ENCODE measurements at regions not wholly inside any gene's neighbourhood (a gene's known extent, or its start where the extent isn't known, plus 50 kb on each side); places are given as distances from the start of the nearest gene placed in this dataset.
A peak's percentile ranks its signal among the peaks of the same experiment; 100 is the strongest.

DNA sequence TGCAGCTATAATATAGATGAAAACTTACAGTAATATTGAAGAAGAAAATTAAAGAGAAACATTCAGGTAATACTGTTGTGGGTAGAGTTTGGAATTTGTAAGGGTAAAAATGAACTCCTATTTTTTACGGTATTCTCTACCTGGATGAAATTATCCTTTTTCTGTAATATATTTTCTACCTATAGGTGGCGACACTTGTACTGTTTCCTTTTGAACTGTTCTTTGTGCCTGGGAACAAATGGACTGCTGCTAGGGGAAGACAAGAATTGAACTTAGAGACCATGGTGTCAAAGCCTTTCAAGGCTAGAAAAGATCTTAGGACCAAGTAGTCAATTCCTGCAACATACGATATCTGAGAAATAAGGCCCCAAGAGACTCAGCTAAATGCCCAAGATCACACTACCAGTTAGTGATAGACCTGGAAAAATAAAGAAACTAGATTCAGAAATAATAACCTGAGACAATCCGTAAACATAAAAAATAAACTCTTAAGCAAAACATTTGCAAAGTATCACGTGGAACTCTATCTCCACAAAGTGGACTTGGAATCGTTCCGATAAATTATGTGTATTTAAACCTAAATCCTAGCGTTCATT is 383.8 kb downstream of the TFAP2A start:
- DNase-seq = peak; percentile 46
- in situ Hi-C loops (cut with HindIII; ENCODE audit: low pct_ligation_motif_present, low pct_unique_long_range_greater_than_20kb, low sequenced_read_pairs) = no loop called here

DNA sequence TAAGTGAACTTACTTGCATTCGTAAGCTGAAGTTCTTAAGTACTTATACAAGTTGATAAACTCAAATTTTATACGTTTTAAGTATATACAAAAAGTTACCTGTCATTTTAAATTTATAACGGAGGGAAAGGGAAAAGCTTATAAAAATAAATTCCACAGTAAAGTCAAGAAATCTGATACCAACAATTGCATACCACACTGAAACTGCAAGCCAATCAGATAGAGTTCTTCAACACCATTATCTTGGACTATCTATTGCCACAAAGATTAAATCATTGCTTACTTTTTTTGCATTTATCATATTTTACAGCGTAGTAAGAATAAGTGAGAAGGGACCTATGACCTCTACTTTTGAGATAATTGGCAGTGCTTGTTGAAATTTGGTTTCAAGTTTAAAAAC is 386.7 kb downstream of the TFAP2A start:
- in situ Hi-C loops (cut with HindIII; ENCODE audit: low pct_ligation_motif_present, low pct_unique_long_range_greater_than_20kb, low sequenced_read_pairs) = no loop called here
- no peak for DNase-seq

- in situ Hi-C loops (cut with HindIII; ENCODE audit: low pct_ligation_motif_present, low pct_unique_long_range_greater_than_20kb, low sequenced_read_pairs) = no loop called here
- no peak for DNase-seq
These were observed 395.0 kb downstream of the TFAP2A start for GRCh38 chr6:10019851-10020250.

DNA sequence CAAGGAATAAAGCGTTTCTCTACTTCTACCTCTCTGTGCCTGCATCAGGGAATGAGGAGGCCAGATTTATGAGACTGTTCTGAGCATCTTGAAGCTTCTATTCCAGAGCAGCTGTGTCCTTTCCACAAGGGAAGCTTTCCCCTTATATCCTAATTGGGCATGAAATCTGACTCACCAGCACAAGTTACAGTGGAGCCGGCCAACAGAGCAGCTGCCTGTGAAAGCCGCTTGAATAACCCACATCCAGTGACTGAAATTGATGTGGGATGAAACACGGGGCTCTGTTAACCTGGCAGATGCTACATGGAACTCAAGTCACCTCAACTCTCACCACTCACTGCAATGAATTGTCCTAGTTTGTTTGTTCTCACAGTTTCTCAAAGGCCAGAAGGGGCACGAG is 400.3 kb downstream of the TFAP2A start:
- in situ Hi-C loops (cut with HindIII; ENCODE audit: low pct_ligation_motif_present, low pct_unique_long_range_greater_than_20kb, low sequenced_read_pairs) = no loop called here
- DNase-seq = no peak

DNA sequence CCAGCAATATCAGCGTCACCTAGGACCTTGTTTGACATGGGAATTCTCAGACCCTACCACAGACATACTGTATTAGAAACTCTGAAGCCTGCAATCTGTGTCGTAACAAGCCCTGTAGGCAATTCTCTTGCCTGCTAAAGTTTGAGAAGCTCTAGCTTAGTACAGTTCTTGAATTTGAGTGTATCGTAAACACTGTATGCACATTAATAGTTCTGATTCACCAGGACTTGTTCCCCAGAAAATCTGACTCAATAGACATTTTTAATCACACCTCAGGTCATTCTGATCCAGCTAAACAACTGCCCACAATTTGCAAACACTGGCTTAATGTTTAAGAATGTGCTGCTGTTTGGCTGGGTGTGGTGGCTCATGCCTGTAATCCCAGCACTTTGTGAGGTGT is 414.3 kb downstream of the TFAP2A start:
- DNase-seq = no peak
- in situ Hi-C loops (cut with HindIII; ENCODE audit: low pct_ligation_motif_present, low pct_unique_long_range_greater_than_20kb, low sequenced_read_pairs) = no loop called here

GRCh38 chr6:9999796-10000195 is 415.1 kb downstream of the TFAP2A start:
- DNase-seq = no peak
- in situ Hi-C loops (cut with HindIII; ENCODE audit: low pct_ligation_motif_present, low pct_unique_long_range_greater_than_20kb, low sequenced_read_pairs) = no loop called here

GRCh38 chr6:9986273-9986672 is 428.6 kb downstream of the TFAP2A start:
- DNase-seq = no peak
- in situ Hi-C loops (cut with HindIII; ENCODE audit: low pct_ligation_motif_present, low pct_unique_long_range_greater_than_20kb, low sequenced_read_pairs) = no loop called here

GRCh38 chr6:9985481-9985880 is 429.4 kb downstream of the TFAP2A start:
- in situ Hi-C loops (cut with HindIII; ENCODE audit: low pct_ligation_motif_present, low pct_unique_long_range_greater_than_20kb, low sequenced_read_pairs) = no loop called here
- DNase-seq = no peak

DNA sequence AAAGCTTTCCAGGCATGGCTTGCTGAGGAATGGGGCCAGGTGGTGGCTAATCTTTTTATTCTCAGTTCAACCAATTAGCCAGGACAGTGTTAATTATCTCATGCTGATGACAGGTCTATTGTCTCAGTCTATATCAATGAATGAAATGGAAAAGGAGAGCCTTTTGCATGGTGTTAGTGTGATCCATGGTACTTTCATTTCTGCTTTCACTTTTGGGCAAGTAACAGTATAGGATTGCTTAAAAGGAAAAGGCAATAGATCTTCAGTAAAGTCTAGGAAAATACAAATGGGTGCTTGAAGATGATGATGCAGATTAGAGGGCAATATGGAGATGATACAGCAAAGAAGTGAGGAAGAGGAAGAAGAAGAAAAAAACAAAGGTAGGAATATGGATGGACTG is 430.3 kb downstream of the TFAP2A start:
- no peak for DNase-seq
- in situ Hi-C loops (cut with HindIII; ENCODE audit: low pct_ligation_motif_present, low pct_unique_long_range_greater_than_20kb, low sequenced_read_pairs) = no loop called here

DNA sequence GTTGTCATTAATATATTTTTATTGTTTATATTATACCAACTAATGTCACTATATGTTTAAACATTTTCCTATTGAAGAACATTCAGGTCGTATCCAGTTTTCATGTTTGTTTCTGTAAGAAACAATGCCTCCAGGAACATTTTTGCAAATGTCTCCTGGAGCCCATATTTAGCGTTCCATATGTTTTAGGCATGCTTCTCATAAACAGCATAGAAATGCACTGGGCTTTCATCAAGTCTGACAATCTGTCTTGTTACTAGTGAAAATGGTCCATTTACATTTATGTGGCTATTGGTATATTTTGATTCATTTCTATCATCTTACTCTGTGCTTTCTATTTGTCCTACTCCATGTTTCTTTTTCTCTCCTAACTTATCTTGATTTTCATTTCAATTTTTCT is 431.7 kb downstream of the TFAP2A start:
- no peak for DNase-seq
- in situ Hi-C loops (cut with HindIII; ENCODE audit: low pct_ligation_motif_present, low pct_unique_long_range_greater_than_20kb, low sequenced_read_pairs) = no loop called here

DNA sequence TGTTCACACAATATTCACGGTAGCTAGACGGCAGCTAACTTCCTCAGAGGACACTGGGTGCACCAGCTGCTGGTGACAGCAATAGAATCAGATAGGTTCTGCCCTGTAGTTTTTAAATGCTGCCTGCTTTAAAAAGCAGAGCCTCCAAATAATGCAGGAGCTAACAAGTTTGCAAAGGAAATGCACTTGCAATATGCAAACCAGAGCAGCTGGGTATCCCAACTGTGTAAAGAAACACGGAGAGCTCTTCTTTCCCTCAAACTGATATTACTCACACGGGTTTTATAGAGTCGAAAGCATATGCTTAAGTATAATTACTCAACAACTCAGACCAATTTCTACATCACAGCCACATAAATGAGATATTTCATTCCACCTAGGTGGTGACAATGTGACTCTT is 432.7 kb downstream of the TFAP2A start:
- in situ Hi-C loops (cut with HindIII; ENCODE audit: low pct_ligation_motif_present, low pct_unique_long_range_greater_than_20kb, low sequenced_read_pairs) = no loop called here
- no peak for DNase-seq

DNA sequence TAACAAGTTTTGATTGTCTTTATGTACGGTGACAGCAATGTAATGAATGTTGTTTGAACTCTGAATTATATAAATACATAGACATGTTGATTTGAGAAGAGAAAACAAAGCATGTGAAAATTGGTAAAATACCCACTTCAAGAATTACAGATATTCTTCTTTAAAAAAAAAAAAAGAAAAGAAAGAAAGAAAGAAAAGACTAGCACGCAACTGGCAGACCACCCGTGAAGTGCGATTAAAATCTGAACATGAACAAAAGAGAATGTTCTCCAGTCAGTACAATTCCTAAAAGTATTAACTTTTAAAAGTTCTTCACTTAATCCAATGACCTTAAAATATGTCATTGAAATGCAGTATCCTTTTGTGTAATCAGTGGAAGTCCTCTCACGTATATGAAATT is 434.9 kb downstream of the TFAP2A start:
- in situ Hi-C loops (cut with HindIII; ENCODE audit: low pct_ligation_motif_present, low pct_unique_long_range_greater_than_20kb, low sequenced_read_pairs) = no loop called here
- no peak for DNase-seq

DNA sequence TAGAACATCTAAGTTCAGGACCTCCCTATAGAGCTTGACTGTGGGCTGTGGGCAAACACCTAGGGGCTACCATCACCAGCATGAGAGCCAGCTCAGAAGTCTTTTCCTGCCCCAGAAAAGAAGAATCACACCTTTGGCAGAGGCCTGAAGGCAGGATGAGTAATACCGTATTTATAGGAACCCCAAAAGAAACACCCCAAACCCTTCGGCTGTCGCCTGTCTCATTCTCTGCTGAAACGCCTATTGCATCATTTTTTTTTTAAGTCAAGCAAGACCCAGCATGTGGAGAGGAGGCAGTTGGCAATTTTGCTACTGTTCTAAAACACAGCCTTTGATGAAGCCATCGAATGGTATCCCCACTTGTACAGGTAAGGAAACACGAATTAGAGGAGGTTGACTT is 436.4 kb downstream of the TFAP2A start:
- in situ Hi-C loops (cut with HindIII; ENCODE audit: low pct_ligation_motif_present, low pct_unique_long_range_greater_than_20kb, low sequenced_read_pairs) = no loop called here
- no peak for DNase-seq

GRCh38 chr6:9977411-9977810 is 437.5 kb downstream of the TFAP2A start:
- in situ Hi-C loops (cut with HindIII; ENCODE audit: low pct_ligation_motif_present, low pct_unique_long_range_greater_than_20kb, low sequenced_read_pairs) = no loop called here

GRCh38 chr6:9961646-9962045 is 453.2 kb downstream of the TFAP2A start:
- in situ Hi-C loops (cut with HindIII; ENCODE audit: low pct_ligation_motif_present, low pct_unique_long_range_greater_than_20kb, low sequenced_read_pairs) = no loop called here
- DNase-seq = no peak

More at GRCh38 chr6:9977411-9977810, 437.5 kb downstream of the TFAP2A start:
- DNase-seq = no peak

- in situ Hi-C loops (cut with HindIII; ENCODE audit: low pct_ligation_motif_present, low pct_unique_long_range_greater_than_20kb, low sequenced_read_pairs) = no loop called here
These were observed 457.6 kb downstream of the TFAP2A start for GRCh38 chr6:9957215-9957759.

DNA sequence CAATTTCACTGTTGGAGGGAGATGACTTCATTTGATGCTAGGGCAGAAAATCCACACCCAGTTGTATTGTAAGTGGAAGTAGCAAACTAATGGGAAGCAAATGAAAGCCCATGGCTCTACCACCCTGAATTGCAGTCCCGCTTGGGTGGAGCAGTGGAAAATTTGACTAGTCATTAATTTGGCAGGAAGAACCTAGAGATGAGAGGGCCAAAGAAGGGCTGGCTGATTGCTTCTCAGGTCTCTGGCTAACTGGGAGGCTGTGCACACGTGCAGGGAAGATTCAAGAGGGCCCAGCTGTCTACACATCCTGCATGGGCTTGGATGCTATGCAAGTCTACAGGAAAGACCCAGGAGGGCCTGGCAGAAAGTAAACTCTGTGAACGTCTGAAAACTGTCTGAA is 466.2 kb downstream of the TFAP2A start:
- no peak for DNase-seq
- in situ Hi-C loops (cut with HindIII; ENCODE audit: low pct_ligation_motif_present, low pct_unique_long_range_greater_than_20kb, low sequenced_read_pairs) = no loop called here

More at GRCh38 chr6:9957215-9957759, 457.6 kb downstream of the TFAP2A start:
- no peak for DNase-seq

DNA sequence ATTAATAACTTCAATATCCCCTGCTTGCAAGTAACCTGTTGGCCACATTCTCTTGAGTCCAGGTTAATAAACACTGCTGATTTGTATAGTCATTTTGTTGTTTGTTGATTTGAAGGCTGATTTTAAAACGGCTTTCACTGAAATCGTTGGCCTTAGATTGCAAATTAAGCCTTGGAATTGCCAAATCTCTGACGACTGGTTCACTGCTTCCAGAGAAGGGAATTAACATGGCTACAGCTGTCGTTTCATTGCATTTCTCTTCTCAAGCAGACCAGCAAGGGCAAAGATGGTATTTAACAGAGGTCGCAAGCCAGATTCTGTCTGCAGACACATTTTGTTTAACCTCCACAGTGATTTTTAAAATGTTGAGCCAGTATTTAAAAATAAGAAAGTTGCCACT is 470.9 kb downstream of the TFAP2A start:
- in situ Hi-C loops (cut with HindIII; ENCODE audit: low pct_ligation_motif_present, low pct_unique_long_range_greater_than_20kb, low sequenced_read_pairs) = no loop called here

DNA sequence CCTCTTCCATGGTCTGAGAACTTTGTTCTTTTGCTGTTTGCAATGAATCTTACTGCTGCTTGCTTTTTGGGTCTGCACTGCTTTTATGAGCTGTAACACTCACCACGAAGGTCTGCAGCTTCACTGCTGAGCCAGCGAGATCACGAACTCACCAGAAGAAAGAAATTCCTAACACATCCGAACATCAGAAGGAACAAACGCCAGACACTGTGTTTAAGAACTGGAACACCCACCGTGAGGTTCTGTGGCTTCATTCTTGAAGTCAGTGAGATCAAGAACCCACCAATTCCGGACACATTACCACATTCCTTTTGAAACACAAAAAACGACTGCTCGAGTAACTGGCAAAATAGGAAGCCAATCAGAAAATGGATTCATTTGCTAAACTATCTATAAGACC is 471.8 kb downstream of the TFAP2A start:
- in situ Hi-C loops (cut with HindIII; ENCODE audit: low pct_ligation_motif_present, low pct_unique_long_range_greater_than_20kb, low sequenced_read_pairs) = no loop called here
- DNase-seq = no peak

More for the DNA sequence above, 470.9 kb downstream of the TFAP2A start:
- DNase-seq = no peak

DNA sequence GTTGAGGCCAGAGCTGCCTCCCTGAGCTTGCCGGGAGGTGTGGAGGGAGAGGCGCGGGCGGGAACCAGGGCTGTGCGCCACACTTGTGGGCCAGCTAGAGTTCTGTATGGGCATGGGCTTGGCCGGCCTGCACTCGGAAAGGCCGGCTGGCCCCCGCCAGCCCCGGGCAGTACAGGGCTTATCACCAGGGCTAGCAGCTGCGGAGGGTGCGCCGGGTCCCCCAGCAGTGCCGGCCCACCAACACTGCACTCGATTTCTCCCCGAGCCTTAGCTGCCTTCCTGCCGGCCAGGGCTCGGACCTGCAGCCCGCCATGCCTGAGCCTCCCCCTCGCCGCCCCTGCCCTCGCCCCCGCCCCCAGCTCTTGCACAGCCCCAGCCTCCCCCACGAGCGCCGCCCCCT is 472.7 kb downstream of the TFAP2A start:
- no peak for DNase-seq
- in situ Hi-C loops (cut with HindIII; ENCODE audit: low pct_ligation_motif_present, low pct_unique_long_range_greater_than_20kb, low sequenced_read_pairs) = no loop called here

DNA sequence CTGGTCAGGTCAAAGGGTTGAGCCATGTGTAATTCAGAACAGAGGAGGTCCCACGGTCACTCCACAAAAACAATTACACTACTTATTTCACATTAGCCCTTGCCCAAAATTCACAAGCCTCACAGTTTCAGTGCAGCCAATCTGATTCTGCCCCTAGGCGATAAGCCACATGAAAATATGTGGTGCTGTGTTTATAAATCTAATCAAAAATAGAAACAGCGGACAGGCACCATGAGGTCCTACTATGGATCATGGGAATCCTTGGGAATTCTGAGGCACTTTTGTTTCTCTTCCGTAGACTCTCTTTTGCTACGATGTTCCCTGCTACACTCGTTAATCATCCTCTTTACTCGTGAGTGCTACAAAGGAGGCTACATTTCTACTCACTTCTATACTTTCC is 476.1 kb downstream of the TFAP2A start:
- in situ Hi-C loops (cut with HindIII; ENCODE audit: low pct_ligation_motif_present, low pct_unique_long_range_greater_than_20kb, low sequenced_read_pairs) = no loop called here
- DNase-seq = no peak
